Naive thymus-derived CD8-positive, alpha-beta T cell (primary cell): ENCODE measurements at regions not wholly inside any gene's neighbourhood (a gene's known extent, or its start where the extent isn't known, plus 50 kb on each side); places are given as distances from the start of the nearest gene placed in this dataset.

Source experiments
- ATAC-seq, 2 donors: fragments of 150-1000 bp; cut with Tn5 transposase in 1 of 2; sonication (Bioruptor Pico), chemical (Tn5 transposase) in 1 of 2; 1 replicate in 1 of 2; 2 replicates in 1 of 2; pipeline ENCODE4 v1.10.0; 2021; ENCODE audit warnings: mild to moderate bottlenecking in 2 of 2, moderate library complexity in 2 of 2
- POLR2A ChIA-PET: fragments of 350-600 bp; sonication (Branson Sonifier 250); formaldehyde crosslinking; loops from one replicate; lab custom pipeline; 2021; ENCODE audit warnings: antibody characterized with exemption; lab: Charles Lee
- DNase-seq, 10 donors: peaks; one replicate each; pipeline versions ENCODE4 v3.0.0 to v3.0.0-alpha.2; 2020 to 2022
- H3K27ac Mint-ChIP-seq, 10 donors: one replicate each; pipeline ENCODE4 v1.8.0; 2020 to 2022; ENCODE audit warnings: mild to moderate bottlenecking in 10 of 10, mixed read lengths in 10 of 10, moderate library complexity in 4 of 10, inconsistent platforms in 1 of 10
- H3K27me3 Mint-ChIP-seq, 5 donors: one replicate each; pipeline ENCODE4 v1.8.0; 2021 to 2022; ENCODE audit warnings: mixed read lengths in 5 of 5
- H3K36me3 Mint-ChIP-seq, 3 donors: one replicate each; pipeline ENCODE4 v1.8.0; 2020 to 2022; ENCODE audit warnings: mixed read lengths in 3 of 3, mild to moderate bottlenecking in 2 of 3, inconsistent platforms in 1 of 3
- H3K4me1 Mint-ChIP-seq, 4 donors: one replicate each; pipeline ENCODE4 v1.8.0; 2021 to 2022; ENCODE audit warnings: mixed read lengths in 4 of 4
- H3K4me3 Mint-ChIP-seq, 10 donors: one replicate each; pipeline ENCODE4 v1.8.0; 2020 to 2022; ENCODE audit warnings: mild to moderate bottlenecking in 10 of 10, mixed read lengths in 10 of 10, moderate library complexity in 6 of 10, inconsistent platforms in 1 of 10
- H3K9me3 Mint-ChIP-seq, 9 donors: one replicate each; pipeline ENCODE4 v1.8.0; 2020 to 2022; ENCODE audit warnings: mixed read lengths in 9 of 9, mild to moderate bottlenecking in 3 of 9, inconsistent platforms in 1 of 9, moderate library complexity in 1 of 9

DNA sequence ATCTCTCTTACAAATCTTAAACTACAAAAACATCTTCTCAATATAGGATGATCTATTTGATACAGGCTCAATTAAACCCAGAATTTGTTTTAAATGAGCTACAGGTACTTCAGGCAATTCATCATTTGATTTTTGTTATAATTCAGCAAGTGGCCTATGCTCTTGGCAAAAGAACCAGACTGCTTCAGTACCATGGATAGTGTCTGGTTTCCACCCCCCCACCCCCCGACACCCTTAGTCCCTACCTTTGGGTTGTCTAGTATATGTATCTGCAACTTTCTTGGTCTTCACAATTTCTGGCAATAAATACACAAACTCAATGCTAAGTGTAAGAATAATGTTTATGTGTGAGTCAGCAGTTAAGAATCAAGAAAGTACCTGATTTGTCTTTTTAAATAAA lies 97.3 kb upstream of the API5 start:
- POLR2A ChIA-PET, result no interaction called here
- no peak overlapping the region for H3K4me3 Mint-ChIP-seq
- H3K27me3 Mint-ChIP-seq, result peaks cover 0 to 16% (median 3%) of the 10 kb centered on the region in 5 donors
- ATAC-seq (no peak), DNase-seq (no peak)
- no peaks in the 10 kb centered on the region for H3K4me1 Mint-ChIP-seq
- H3K27ac Mint-ChIP-seq, result no peak overlapping the region
- peaks cover 3 to 27% (median 18%) of the 10 kb centered on the region in 9 donors for H3K9me3 Mint-ChIP-seq
- H3K36me3 Mint-ChIP-seq, result peaks cover 0 to 9% (median 2%) of the 10 kb centered on the region in 3 donors

DNA sequence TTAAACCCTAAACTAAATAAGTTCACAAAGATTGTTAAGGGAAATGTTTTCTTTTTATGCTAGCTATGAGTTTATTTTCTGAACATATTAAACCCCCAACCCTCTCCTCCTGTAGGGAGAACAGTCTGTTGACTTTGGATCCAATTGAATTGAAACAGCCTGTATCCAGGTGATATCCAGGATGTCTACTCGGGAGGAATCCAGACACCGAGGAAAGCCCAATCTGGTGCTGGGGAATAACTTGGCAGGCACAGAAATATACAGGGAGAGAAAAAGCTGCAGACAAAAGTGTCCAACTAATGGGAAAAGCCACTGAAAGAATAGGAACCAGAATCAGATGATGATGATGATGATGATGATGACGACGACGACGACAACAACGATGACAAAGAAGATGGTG lies 93.9 kb upstream of the API5 start:
- no peak overlapping the region for H3K4me3 Mint-ChIP-seq
- no peak overlapping the region for H3K27ac Mint-ChIP-seq
- ATAC-seq (no peak), DNase-seq (no peak)
- POLR2A ChIA-PET, result no interaction called here
- peaks cover 0 to 15% (median 0%) of the 10 kb centered on the region in 5 donors for H3K27me3 Mint-ChIP-seq
- peaks cover 0 to 7% (median 0%) of the 10 kb centered on the region in 9 donors for H3K9me3 Mint-ChIP-seq
- H3K4me1 Mint-ChIP-seq, result no peaks in the 10 kb centered on the region
- no peaks in the 10 kb centered on the region for H3K36me3 Mint-ChIP-seq

DNA sequence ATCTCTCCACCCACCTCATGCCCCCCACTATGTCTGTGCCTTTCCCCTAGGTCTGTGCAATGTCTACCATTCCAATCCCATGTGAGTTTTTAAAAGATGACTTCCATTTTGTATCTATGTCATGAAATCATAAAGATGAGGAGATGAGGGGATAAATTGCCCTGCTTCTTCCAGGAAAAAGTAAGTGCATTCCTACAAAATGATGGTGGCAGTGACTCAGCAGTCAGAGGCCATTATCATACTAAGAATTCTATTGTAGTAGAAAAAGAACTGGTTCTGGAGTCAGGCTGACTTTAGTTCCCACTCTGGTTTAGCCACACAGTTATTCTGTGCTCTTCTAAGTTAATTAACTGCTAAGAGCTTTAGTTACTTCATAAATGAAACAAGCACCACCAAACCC lies 89.6 kb upstream of the API5 start:
- Mint-ChIP-seq H3K4me1 (no peaks in the 10 kb centered on the region), H3K27me3 (peaks cover 0 to 15% (median 0%) of the 10 kb centered on the region in 5 donors), H3K9me3 (peaks cover 0 to 3% (median 0%) of the 10 kb centered on the region in 9 donors), H3K4me3 (no peak overlapping the region), H3K36me3 (no peaks in the 10 kb centered on the region), H3K27ac (no peak overlapping the region)
- no peak for DNase-seq
- ATAC-seq, result no peak
- POLR2A ChIA-PET, result no interaction called here

DNA sequence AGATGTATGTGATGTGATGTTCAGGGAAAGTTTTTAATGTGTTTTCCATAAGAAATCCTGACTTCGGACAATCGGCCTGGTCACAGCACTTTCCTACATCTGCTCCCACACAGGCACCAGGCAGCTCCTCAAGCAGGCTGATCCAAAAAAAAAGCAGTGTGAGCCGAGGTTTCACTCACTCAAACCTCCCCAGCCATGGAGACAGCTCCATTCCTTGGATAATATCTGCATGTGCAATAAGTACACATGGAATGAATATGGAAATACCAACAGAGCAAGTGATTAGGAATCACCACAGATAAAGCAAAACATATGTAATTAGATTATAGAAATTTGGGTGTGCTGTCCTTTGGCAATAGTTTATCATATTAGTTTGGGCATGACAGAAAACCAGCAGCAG lies 88.8 kb upstream of the API5 start:
- POLR2A ChIA-PET, result no interaction called here
- H3K4me1 Mint-ChIP-seq, result no peaks in the 10 kb centered on the region

DNA sequence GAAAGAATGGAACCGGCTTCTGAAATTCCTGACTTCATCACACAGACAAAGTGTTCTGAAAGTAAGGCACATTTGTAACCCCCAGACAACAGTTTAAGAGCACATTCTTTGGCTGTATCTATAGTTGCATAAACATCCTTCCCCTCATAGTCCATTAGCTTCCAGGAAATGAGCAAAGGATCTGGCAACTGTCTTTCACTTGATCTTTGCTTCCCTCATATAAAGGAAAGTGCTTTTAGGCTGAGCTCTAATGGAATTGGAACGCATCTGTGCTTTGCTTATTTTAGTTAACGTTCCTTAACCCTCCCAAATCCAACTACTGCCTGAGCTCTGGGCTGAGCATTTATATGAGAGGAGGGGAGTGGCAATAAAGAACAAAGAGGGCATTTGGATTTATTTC lies 76.9 kb upstream of the API5 start:
- Mint-ChIP-seq H3K36me3 (peaks cover 0 to 5% (median 0%) of the 10 kb centered on the region in 3 donors), H3K27ac (no peak overlapping the region), H3K9me3 (peaks cover 0 to 15% (median 2%) of the 10 kb centered on the region in 9 donors), H3K4me3 (no peak overlapping the region), H3K4me1 (no peaks in the 10 kb centered on the region), H3K27me3 (peaks cover under 1 to 18% (median 7%) of the 10 kb centered on the region in 5 donors)
- DNase-seq (no peak), ATAC-seq (no peak)
- POLR2A ChIA-PET, result no interaction called here

More for the DNA sequence above, 88.8 kb upstream of the API5 start:
- peaks cover 0 to 3% (median 0%) of the 10 kb centered on the region in 9 donors for H3K9me3 Mint-ChIP-seq
- no peak for ATAC-seq
- H3K4me3 Mint-ChIP-seq, result no peak overlapping the region
- DNase-seq, result no peak
- no peak overlapping the region for H3K27ac Mint-ChIP-seq
- H3K36me3 Mint-ChIP-seq, result no peaks in the 10 kb centered on the region
- H3K27me3 Mint-ChIP-seq, result peaks cover 0 to 15% (median 0%) of the 10 kb centered on the region in 5 donors

DNA sequence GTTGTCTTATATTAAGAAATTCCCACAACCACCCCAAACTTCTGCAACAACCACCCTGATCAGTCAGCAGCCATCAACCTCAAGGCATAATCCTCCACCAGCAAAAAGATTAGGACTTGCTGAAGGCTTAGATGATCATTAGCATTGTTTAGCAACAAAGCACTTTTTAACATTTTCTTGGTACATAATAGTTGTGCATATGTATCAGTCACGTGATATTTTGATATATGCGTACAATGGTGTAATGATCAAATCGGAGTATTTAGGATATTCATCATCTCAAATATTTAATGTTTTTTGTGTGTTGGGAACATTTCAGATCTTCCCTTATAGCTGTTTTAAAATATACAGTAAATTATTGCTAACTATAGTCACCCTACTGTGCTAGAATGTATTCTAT lies 73.5 kb upstream of the API5 start:
- POLR2A ChIA-PET, result no interaction called here
- Mint-ChIP-seq H3K4me3 (no peak overlapping the region), H3K27ac (no peak overlapping the region), H3K36me3 (peaks cover 0 to 5% (median 0%) of the 10 kb centered on the region in 3 donors), H3K9me3 (peaks cover 0 to 11% (median 4%) of the 10 kb centered on the region in 9 donors), H3K27me3 (peaks cover 1 to 13% (median 3%) of the 10 kb centered on the region in 5 donors), H3K4me1 (no peaks in the 10 kb centered on the region)
- DNase-seq (no peak), ATAC-seq (no peak)

DNA sequence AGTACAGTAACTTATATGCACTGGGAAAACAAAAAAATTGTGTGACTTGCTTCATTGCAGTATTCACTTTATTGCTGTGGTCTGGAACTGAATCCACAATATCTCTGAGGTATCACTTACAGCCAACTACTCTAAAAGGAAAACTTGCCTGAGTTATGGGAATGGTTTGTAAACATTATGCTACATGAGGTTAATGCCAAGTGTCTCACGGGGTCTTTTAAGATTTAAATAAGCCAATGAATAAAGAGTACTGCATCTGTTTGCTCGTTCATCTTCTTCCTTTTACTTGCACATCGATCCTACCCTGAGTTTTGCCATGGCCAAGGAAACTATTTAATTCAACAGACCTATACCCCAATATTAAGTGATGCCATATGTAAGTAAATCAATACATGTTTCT lies 72.0 kb upstream of the API5 start:
- no peak for ATAC-seq
- peaks cover 0 to 18% (median 11%) of the 10 kb centered on the region in 5 donors for H3K27me3 Mint-ChIP-seq
- POLR2A ChIA-PET, result no interaction called here
- H3K27ac Mint-ChIP-seq, result no peak overlapping the region
- H3K36me3 Mint-ChIP-seq, result no peaks in the 10 kb centered on the region
- no peak overlapping the region for H3K4me3 Mint-ChIP-seq
- H3K4me1 Mint-ChIP-seq, result no peaks in the 10 kb centered on the region
- DNase-seq, result no peak
- H3K9me3 Mint-ChIP-seq, result peaks cover 0 to 7% (median 4%) of the 10 kb centered on the region in 9 donors

DNA sequence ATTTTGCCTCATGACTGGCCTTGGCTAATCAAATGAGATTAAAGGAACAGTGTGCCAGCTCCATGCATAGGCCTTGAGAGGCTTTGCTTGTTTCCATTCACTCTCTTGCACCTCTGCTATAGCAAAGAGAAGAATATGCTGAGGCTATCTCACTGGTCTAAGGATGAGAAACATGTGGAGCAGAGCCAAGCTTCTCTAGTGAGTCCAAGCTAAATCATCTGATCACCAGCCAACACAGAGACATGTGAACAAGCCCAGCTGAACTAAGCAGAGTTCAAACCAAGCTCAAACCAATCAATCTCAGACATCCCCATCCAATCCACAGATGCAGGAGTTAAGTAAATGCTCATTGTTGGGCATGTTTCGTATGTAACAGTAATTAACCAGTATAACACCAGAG lies 69.4 kb upstream of the API5 start:
- Mint-ChIP-seq H3K27ac (no peak overlapping the region), H3K4me3 (no peak overlapping the region), H3K36me3 (no peaks in the 10 kb centered on the region), H3K4me1 (no peaks in the 10 kb centered on the region), H3K9me3 (peaks cover 0 to 12% (median 0%) of the 10 kb centered on the region in 9 donors), H3K27me3 (peaks cover 4 to 44% (median 15%) of the 10 kb centered on the region in 5 donors)
- POLR2A ChIA-PET, result no interaction called here
- DNase-seq (no peak), ATAC-seq (no peak)

DNA sequence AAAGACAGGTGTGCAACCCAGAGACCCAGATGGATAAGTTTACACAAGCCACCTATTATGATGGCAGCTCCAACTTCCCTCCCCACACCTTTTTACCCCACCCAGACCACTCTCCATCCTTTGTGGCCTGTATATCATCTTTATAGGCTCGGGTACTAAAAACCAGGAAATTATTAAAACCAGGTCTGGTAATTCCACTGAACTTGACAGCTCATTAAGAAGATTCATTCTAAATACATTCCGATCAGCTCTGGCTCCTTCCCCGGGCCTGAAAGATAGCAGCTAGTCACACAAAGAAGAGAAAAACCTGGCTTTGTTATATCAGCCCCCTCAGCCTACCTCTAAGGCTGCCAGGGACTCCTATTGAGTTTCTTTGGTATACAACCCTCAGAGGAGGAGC lies 67.9 kb upstream of the API5 start:
- POLR2A ChIA-PET, result no interaction called here
- no peak for DNase-seq
- H3K4me3 Mint-ChIP-seq, result no peak overlapping the region
- H3K27me3 Mint-ChIP-seq, result peaks cover 4 to 51% (median 12%) of the 10 kb centered on the region in 5 donors
- no peak for ATAC-seq
- no peaks in the 10 kb centered on the region for H3K36me3 Mint-ChIP-seq
- peak overlapping the region in 1 of 10 donors; percentile 6 for H3K27ac Mint-ChIP-seq
- peaks cover 0 to 12% (median 0%) of the 10 kb centered on the region in 9 donors for H3K9me3 Mint-ChIP-seq
- no peaks in the 10 kb centered on the region for H3K4me1 Mint-ChIP-seq

DNA sequence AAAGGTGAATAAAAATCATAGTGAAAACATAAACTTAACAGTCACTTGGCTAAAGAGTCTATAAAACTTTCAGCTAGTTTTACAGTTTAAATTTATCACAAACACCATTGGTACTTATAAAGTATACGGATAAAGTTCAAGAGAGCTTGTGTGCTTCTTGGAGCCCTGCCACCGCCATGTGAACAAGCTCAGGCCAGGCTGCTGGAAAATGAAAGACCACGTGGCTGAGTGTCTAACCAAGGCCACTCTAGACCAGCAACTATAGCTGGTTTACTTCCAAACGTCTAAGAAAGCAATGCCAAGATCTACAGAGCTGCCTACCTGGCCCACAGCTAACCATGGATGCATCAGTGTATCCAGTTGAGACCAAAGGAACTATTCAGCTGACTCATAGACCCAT lies 66.3 kb upstream of the API5 start:
- ATAC-seq (no peak), DNase-seq (no peak)
- Mint-ChIP-seq H3K27me3 (peaks cover 4 to 51% (median 12%) of the 10 kb centered on the region in 5 donors), H3K9me3 (peaks cover 0 to 12% (median 0%) of the 10 kb centered on the region in 9 donors), H3K27ac (no peak overlapping the region), H3K36me3 (no peaks in the 10 kb centered on the region), H3K4me3 (no peak overlapping the region), H3K4me1 (no peaks in the 10 kb centered on the region)
- POLR2A ChIA-PET, result no interaction called here

DNA sequence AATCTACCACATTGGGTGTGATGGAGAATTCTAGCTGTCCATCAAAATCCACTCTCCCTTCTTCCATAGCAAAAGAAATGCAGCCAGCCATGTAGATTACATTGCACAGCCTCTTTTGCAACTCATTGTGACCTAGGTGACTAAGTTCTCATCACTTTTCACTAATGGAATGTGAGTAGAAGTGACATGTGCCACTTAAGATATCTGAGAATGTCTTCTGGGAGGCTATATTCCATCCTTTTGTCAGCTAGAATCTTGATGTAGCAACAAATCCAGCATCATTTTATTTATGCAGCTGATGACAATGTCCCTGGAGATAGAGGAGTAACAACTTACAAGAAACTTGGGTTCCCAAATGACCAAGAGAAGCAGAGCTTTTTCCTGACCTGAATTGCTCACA lies 61.5 kb upstream of the API5 start:
- H3K36me3 Mint-ChIP-seq, result no peaks in the 10 kb centered on the region
- H3K4me3 Mint-ChIP-seq, result no peak overlapping the region
- ATAC-seq (no peak), DNase-seq (no peak)
- no peak overlapping the region for H3K27ac Mint-ChIP-seq
- peaks cover 0 to 9% (median 0%) of the 10 kb centered on the region in 9 donors for H3K9me3 Mint-ChIP-seq
- H3K27me3 Mint-ChIP-seq, result peaks cover 13 to 53% (median 21%) of the 10 kb centered on the region in 5 donors
- POLR2A ChIA-PET, result no interaction called here
- H3K4me1 Mint-ChIP-seq, result no peaks in the 10 kb centered on the region

DNA sequence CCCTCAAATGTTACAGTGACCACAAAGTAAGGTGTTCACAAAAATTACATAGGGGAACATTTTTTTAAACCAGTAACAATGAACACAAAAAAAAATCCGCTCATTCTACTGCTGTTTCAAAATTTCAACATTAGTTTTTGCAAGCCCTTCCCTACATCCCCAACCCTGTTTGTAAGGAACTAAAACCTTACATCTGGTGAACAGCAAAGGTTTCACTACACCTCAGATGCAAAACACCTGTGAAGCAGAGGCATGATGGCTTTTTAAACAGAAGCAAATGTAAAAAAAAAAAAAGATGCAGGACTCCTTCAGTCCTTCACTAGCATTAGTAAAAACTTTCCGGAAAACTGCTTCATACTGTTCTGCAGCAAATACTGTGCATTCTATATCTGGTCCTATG lies 50.0 kb upstream of the API5 start:
- ATAC-seq, result no peak
- H3K4me3 Mint-ChIP-seq, result no peak overlapping the region
- DNase-seq, result no peak
- peaks cover 0 to 16% (median 0%) of the 10 kb centered on the region in 3 donors for H3K36me3 Mint-ChIP-seq
- no peak overlapping the region for H3K27ac Mint-ChIP-seq
- peaks cover 0 to 15% (median 5%) of the 10 kb centered on the region in 5 donors for H3K27me3 Mint-ChIP-seq
- H3K9me3 Mint-ChIP-seq, result peaks cover 3 to 32% (median 12%) of the 10 kb centered on the region in 9 donors
- no peaks in the 10 kb centered on the region for H3K4me1 Mint-ChIP-seq
- POLR2A ChIA-PET, result no interaction called here
